GM12878 (cell line): ENCODE measurements at regions not wholly inside any gene's neighbourhood (a gene's known extent, or its start where the extent isn't known, plus 50 kb on each side); places are given as distances from the start of the nearest gene placed in this dataset.

Experiments used
- ATAC-seq: fragments of 200-7000 bp; cut with Tn5 transposase; 3 replicates; pipeline ENCODE4 v1.9.1; 2020; ENCODE audit warnings: mild to moderate bottlenecking, moderate library complexity
- BruUV-seq: library from RNA; stranded (reverse); fragments of 400-500 nt; replicated peaks from 2 replicates; lab custom pipeline; 2021; lab: Mats Ljungman, UMichigan
- CTCF ChIA-PET: fragments of 300-600 bp; sonication (Branson Sonifier 250); formaldehyde crosslinking; extraction: SDS; loops from one replicate; lab custom pipeline; 2021; ENCODE audit warnings: inconsistent platforms; lab: Yijun Ruan, JAX
- POLR2A ChIA-PET: fragments of 350-600 bp; formaldehyde crosslinking; extraction: SDS; loops from one replicate; lab custom pipeline; 2021; ENCODE audit warnings: inconsistent platforms; lab: Charles Lee
- RAD21 ChIA-PET: fragments of 300-600 bp; sonication (Branson Sonifier 250); formaldehyde crosslinking; loops from one replicate; lab custom pipeline; 2023; ENCODE audit warnings: antibody characterized with exemption; ENCODE audit not compliant: unreplicated experiment; lab: Charles Lee
- SMC1A ChIA-PET: fragments of 300-600 bp; sonication (Branson Sonifier 250); formaldehyde crosslinking; loops from one replicate; lab custom pipeline; 2023; ENCODE audit not compliant: unreplicated experiment, uncharacterized antibody; lab: Charles Lee
- DNase-seq: peaks from one replicate; pipeline ENCODE4 v3.0.0-alpha.2; 2011; ENCODE audit warnings: low read depth, low spot score
- FAIRE-seq: peaks from 3 replicates; lab custom pipeline; 2011; peaks lifted over from hg19 to GRCh38; lab: Jason Lieb, UNC
- H2AFZ ChIP-seq: 2 replicates; pipeline ENCODE4 v1.6.0; 2011; ENCODE audit warnings: low read depth, low read length, control low read depth; ENCODE audit not compliant: control insufficient read depth
- H3K27ac ChIP-seq: 2 replicates; pipeline ENCODE4 v1.5.1; 2011; ENCODE audit warnings: control low read depth; ENCODE audit not compliant: control insufficient read depth, insufficient read depth
- H3K27me3 ChIP-seq, 2 experiments: replicated peaks in 1 of 2; 2 replicates each; pipeline versions ENCODE4 v1.6.0 to v1.6.1; 2011; ENCODE audit warnings: low read length in 1 of 2; ENCODE audit not compliant: control insufficient read depth in 2 of 2, insufficient read depth in 2 of 2
- H3K36me3 ChIP-seq, 2 experiments: 2 replicates each; pipeline ENCODE4 v1.5.1; 2011; ENCODE audit warnings: low read length in 1 of 2; ENCODE audit not compliant: control insufficient read depth in 2 of 2, insufficient read depth in 2 of 2
- H3K4me1 ChIP-seq: 2 replicates; pipeline ENCODE4 v1.6.1; 2011; ENCODE audit warnings: mild to moderate bottlenecking, low read length, moderate library complexity, mixed read lengths; ENCODE audit not compliant: control insufficient read depth, insufficient read depth
- H3K4me2 ChIP-seq: 2 replicates; pipeline ENCODE4 v1.6.0; 2011; ENCODE audit warnings: control low read depth; ENCODE audit not compliant: control insufficient read depth, insufficient read depth
- H3K4me3 ChIP-seq: fragments of 200-600 bp; sonication (generic); 2 replicates; pipeline ENCODE4 v1.5.1; 2016
- H3K79me2 ChIP-seq: 2 replicates; pipeline ENCODE4 v1.6.0; 2011; ENCODE audit warnings: low read length; ENCODE audit not compliant: control insufficient read depth, insufficient read depth
- H3K9ac ChIP-seq: 2 replicates; pipeline ENCODE4 v1.8.0; 2011; ENCODE audit warnings: low read length, control low read depth, mixed read lengths; ENCODE audit not compliant: control insufficient read depth, insufficient read depth
- H3K9me3 ChIP-seq: replicated peaks from 3 replicates; pipeline ENCODE4 v1.5.1; 2011; ENCODE audit warnings: mild to moderate bottlenecking, low read length; ENCODE audit not compliant: control insufficient read depth, insufficient read depth
- H4K20me1 ChIP-seq: 2 replicates; pipeline ENCODE4 v1.6.0; 2011; ENCODE audit not compliant: control insufficient read depth, insufficient read depth
- IRF3 ChIP-seq: fragments of 450-650 bp; IDR thresholded peaks from 2 replicates; pipeline ENCODE4 v1.6.1; 2014; ENCODE audit warnings: mild to moderate bottlenecking
- KDM1A ChIP-seq: fragments of 200-600 bp; sonication (generic); IDR thresholded peaks from 2 replicates; pipeline ENCODE4 v1.6.1; 2016; ENCODE audit warnings: borderline replicate concordance
- MEF2B ChIP-seq: fragments of 450-650 bp; IDR thresholded peaks from 2 replicates; pipeline ENCODE4 v1.6.1; 2018; ENCODE audit warnings: mild to moderate bottlenecking, moderate library complexity; ENCODE audit not compliant: partially characterized antibody, poor library complexity, severe bottlenecking
- SMAD1 ChIP-seq: fragments of 450-650 bp; IDR thresholded peaks from 2 replicates; pipeline ENCODE4 v1.6.1; 2018; ENCODE audit warnings: mild to moderate bottlenecking, low read depth; ENCODE audit not compliant: partially characterized antibody
- SMC3 ChIP-seq: IDR thresholded peaks from 2 replicates; pipeline ENCODE4 v1.6.1; 2011; ENCODE audit warnings: low read length, improper control_type of control experiment, borderline replicate concordance
- SUPT20H ChIP-seq: IDR thresholded peaks from 2 replicates; pipeline ENCODE4 v1.6.1; 2011; ENCODE audit warnings: low read depth, mild to moderate bottlenecking, low read length, moderate library complexity, borderline replicate concordance; ENCODE audit not compliant: control insufficient read depth
- ZNF207 ChIP-seq: fragments of 450-650 bp; IDR thresholded peaks from 2 replicates; pipeline ENCODE4 v1.6.1; 2014; ENCODE audit warnings: antibody characterized with exemption, mild to moderate bottlenecking, borderline replicate concordance
- WGBS: methylation state at CpG from one replicate; pipeline ENCODE4 v1.1.6; 2016; ENCODE audit warnings: low lambda C conversion rate; ENCODE audit not compliant: insufficient replicate concordance, insufficient coverage; ENCODE audit errors: missing lambda C conversion rate; 5-methylcytosine and 5-hydroxymethylcytosine counted together
- in situ Hi-C: fragments of 300-500 bp; cut with MboI; formaldehyde crosslinking; loops from 9 replicates; pipeline ENCODE4 v1.14.3; 2018; ENCODE audit warnings: mixed read lengths
- intact Hi-C: fragments of 100-400 bp; cut with micrococcal nuclease; formaldehyde crosslinking; loops from one replicate; pipeline ENCODE4 v1.14.2; 2022; ENCODE audit not compliant: unreplicated experiment

GRCh38 chr3:154971771-154972326 lies 108.3 kb upstream of the MME start:
- Histone ChIP-seq H3K79me2 (no peaks in the 10 kb centered on the region), H3K9me3 (no peaks in the 10 kb centered on the region), H3K27me3 (no peaks in the 10 kb centered on the region), H4K20me1 (no peaks in the 10 kb centered on the region), H3K36me3 (no peaks in the 10 kb centered on the region), H3K4me1 (no peaks in the 10 kb centered on the region), H3K27ac (no peak overlapping the region), H2AFZ (no peak overlapping the region), H3K4me3 (no peak overlapping the region), H3K9ac (no peak overlapping the region), H3K4me2 (no peak overlapping the region)
- in situ Hi-C loops, result no loop called here
- WGBS, result 24% methylated on average over 2 of the region's 2 CpGs
- ChIA-PET RAD21 (no interaction called here), POLR2A (no interaction called here), SMC1A (interaction anchor here (1.1 kb wide), 1 partner anchor 68 kb away, joined by 3 read pairs; no protein-coding TSS in a partner anchor), CTCF (no interaction called here)
- no peak for TF ChIP-seq MEF2B
- no peak for TF ChIP-seq KDM1A
- no peak for TF ChIP-seq SMC3
- TF ChIP-seq IRF3, result no peak
- TF ChIP-seq SUPT20H, result no peak
- TF ChIP-seq SMAD1, result no peak
- no peak for TF ChIP-seq ZNF207
- FAIRE-seq (no peak), DNase-seq (no peak), ATAC-seq (no peak)
- intact Hi-C loops, result no loop called here
- BruUV-seq, result no TSS peak
